ENCODE measurements at regions not wholly inside any gene's neighbourhood (a gene's known extent, or its start where the extent isn't known, plus 50 kb on each side); places are given as distances from the start of the nearest gene placed in this dataset.

- H3K27ac ChIP-seq (ENCODE audit: insufficient read depth, low read length) = peak overlapping the region; percentile 77; the same call in 1 of the 2 replicates
- H3K4me3 ChIP-seq (ENCODE audit: insufficient read depth, low read depth, low read length) = no peak overlapping the region
- peaks cover 27% of the 10 kb centered on the region for H3K9me1 ChIP-seq (ENCODE audit: insufficient read depth, low read length)
- H3K4me1 ChIP-seq (ENCODE audit: control insufficient read depth, insufficient read depth, low read length) = peaks cover 23% of the 10 kb centered on the region
- H4K5ac ChIP-seq (ENCODE audit: low read depth, low read length) = peak overlapping the region; percentile 89; the same call in 1 of the 2 replicates
- no peaks in the 10 kb centered on the region; the same call in 1 of the 2 replicates for H4K20me1 ChIP-seq (ENCODE audit: insufficient read depth, low read length)
- WGBS, 2 experiments (ENCODE audit: extremely low coverage in 2 of 2, insufficient read length in 1 of 2) = 100% methylated on average over 1 of the region's 1 CpG; no CpG with 5 or more reads in 1 of the 2 experiments
- peak overlapping the region; percentile 98 for H3K18ac ChIP-seq (ENCODE audit: low read depth, low read length)
- no peak overlapping the region for H3K56ac ChIP-seq (ENCODE audit: extremely low read depth, insufficient read depth, low read length)
- peak overlapping the region; percentile 100; the same call in 2 of the 3 replicates for H2BK15ac ChIP-seq (ENCODE audit: low read depth, low read length)
- peak overlapping the region; percentile 90 for H3K14ac ChIP-seq (replicated peaks; ENCODE audit: low read depth, low read length)
- no peak overlapping the region for H2AK9ac ChIP-seq (replicated peaks; ENCODE audit: low read depth, low read length, poor library complexity)
- H3K4ac ChIP-seq (ENCODE audit: low read depth, low read length) = peak overlapping the region; percentile 47
- no peaks in the 10 kb centered on the region for H3K27me3 ChIP-seq (ENCODE audit: control insufficient read depth, insufficient read depth, low read length)
- H3K23ac ChIP-seq (ENCODE audit: low read depth, low read length) = no peak overlapping the region; the same call in 1 of the 2 replicates
- H3K79me1 ChIP-seq (ENCODE audit: low read depth in 1 of 2, low read length in 2 of 2) = peaks cover 25 to 43% of the 10 kb centered on the region in 2 experiments
- POLR2A ChIA-PET (ENCODE audit: unreplicated experiment) = no interaction called here
- peak overlapping the region; percentile 74 to 88 for H4K8ac ChIP-seq (ENCODE audit: low read depth in 2 of 2, low read length in 2 of 2)
- no TSS peak for BruUV-seq (replicated peaks)
- no peaks in the 10 kb centered on the region for H3K9me3 ChIP-seq (ENCODE audit: control insufficient read depth, insufficient read depth, low read length)
- H3K9ac ChIP-seq (ENCODE audit: low read depth, low read length) = no peak overlapping the region
- intact Hi-C loops (cut with micrococcal nuclease) = loop anchor here (5.0 kb wide), 2 partner anchors 121 to 226 kb away; no protein-coding TSS in a partner anchor
- H2BK120ac ChIP-seq (ENCODE audit: low read depth, low read length) = peak overlapping the region; percentile 97
- peak overlapping the region; percentile 88 for H2BK5ac ChIP-seq (ENCODE audit: low read depth, low read length, poor library complexity, severe bottlenecking)
- H3K4me2 ChIP-seq (ENCODE audit: low read depth, low read length) = no peak overlapping the region
- in situ Hi-C loops (cut with MboI; ENCODE audit: low sequenced_read_pairs) = no loop called here
- DNase-seq = peak; percentile 57
- CTCF ChIA-PET = interaction anchor here (1.7 kb wide), 1 partner anchor 8 kb away, joined by 6 read pairs; no protein-coding TSS in a partner anchor
- H2AK5ac ChIP-seq (ENCODE audit: low read depth, low read length) = peak overlapping the region; percentile 87; the same call in 1 of the 2 replicates
- H2BK20ac ChIP-seq (ENCODE audit: low read depth, low read length) = peak overlapping the region; percentile 98
- no peak overlapping the region for H2AFZ ChIP-seq (replicated peaks; ENCODE audit: low read length, poor library complexity)
- peak overlapping the region; percentile 91 for H4K91ac ChIP-seq (ENCODE audit: insufficient read depth, low read depth, low read length)
- TF ChIP-seq FOS (IDR thresholded peaks at IDR 0.05; ENCODE audit: low read depth, low read length) = no peak
- TF ChIP-seq RCOR1 (IDR thresholded peaks at IDR 0.05; ENCODE audit: insufficient replicate concordance, low read length) = peak; percentile 90
- TF ChIP-seq MAZ (IDR thresholded peaks at IDR 0.05; ENCODE audit: borderline replicate concordance, low read depth, low read length) = no peak
- no peak for TF ChIP-seq SMC3 (IDR thresholded peaks at IDR 0.05; ENCODE audit: low read depth, low read length)
- dilution Hi-C loops (cut with HindIII; ENCODE audit: low sequenced_read_pairs, unreplicated experiment) = no loop called here
- peaks cover 12% of the 10 kb centered on the region for H3K36me3 ChIP-seq (ENCODE audit: control insufficient read depth, insufficient read depth, low read length)
- no peak for ATAC-seq (ENCODE audit: low read depth)
Measured at GRCh38 chr14:71713016-71713415, 219.2 kb upstream of the RGS6 start.
